ENCODE measurements at regions not wholly inside any gene's neighbourhood (a gene's known extent, or its start where the extent isn't known, plus 50 kb on each side); places are given as distances from the start of the nearest gene placed in this dataset.

- Histone ChIP-seq H3K4me3 (ENCODE audit: low read length) (no peak overlapping the region), H3K9ac (ENCODE audit: low read depth, low read length) (no peak overlapping the region), H3K9me3 (ENCODE audit: insufficient read depth, low read depth, low read length) (peaks cover 12% of the 10 kb centered on the region; the same call in 1 of the 2 replicates), H3K27me3 (ENCODE audit: insufficient read depth, low read length) (no peaks in the 10 kb centered on the region), H3K27ac (ENCODE audit: low read depth, low read length) (no peak overlapping the region), H3K36me3 (ENCODE audit: insufficient read depth, low read length) (no peaks in the 10 kb centered on the region), H3K4me1 (ENCODE audit: insufficient read depth, low read length) (peaks cover 6% of the 10 kb centered on the region; the same call in 1 of the 2 replicates)
- 96% methylated on average over 3 of the region's 3 CpGs for WGBS
Measured at GRCh38 chr12:107590413-107590812, 95.2 kb upstream of the PWP1 start.

DNA sequence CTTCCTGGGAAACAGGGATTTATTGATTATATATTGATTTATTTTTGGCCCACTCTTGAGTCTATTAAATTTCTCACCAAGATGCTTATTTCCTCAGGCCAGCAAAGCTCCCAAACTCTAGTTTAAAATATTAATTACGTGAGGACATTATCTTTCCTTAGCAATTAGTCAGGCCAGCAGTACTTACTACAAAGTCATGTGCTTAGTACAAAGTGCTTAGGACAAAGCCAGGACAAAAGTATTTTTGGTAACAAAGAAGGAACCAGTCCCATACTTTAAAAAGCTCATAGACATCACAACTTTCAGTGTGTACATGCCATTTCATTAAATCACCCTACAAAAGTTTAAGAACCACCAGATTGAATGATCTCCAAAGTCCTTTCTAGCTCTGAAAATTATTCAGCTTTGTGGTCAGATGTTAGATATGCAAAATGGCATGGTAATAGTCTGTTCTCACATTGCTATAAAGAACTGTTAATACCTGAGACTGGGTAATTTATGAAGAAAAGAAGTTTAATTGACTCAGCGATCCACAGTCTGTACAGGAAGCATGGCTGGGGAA lies 94.7 kb upstream of the PWP1 start:
- no peaks in the 10 kb centered on the region for H3K36me3 ChIP-seq (ENCODE audit: insufficient read depth, low read length)
- no peak overlapping the region for H3K4me3 ChIP-seq (ENCODE audit: low read length)
- no peak overlapping the region for H3K27ac ChIP-seq (ENCODE audit: low read depth, low read length)
- H3K27me3 ChIP-seq (ENCODE audit: insufficient read depth, low read length) = no peaks in the 10 kb centered on the region
- H3K9ac ChIP-seq (ENCODE audit: low read depth, low read length) = no peak overlapping the region
- WGBS = 95% methylated on average over 2 of the region's 2 CpGs
- H3K9me3 ChIP-seq (ENCODE audit: insufficient read depth, low read depth, low read length) = peaks cover 12% of the 10 kb centered on the region; the same call in 1 of the 2 replicates
- peaks cover 6% of the 10 kb centered on the region; the same call in 1 of the 2 replicates for H3K4me1 ChIP-seq (ENCODE audit: insufficient read depth, low read length)

DNA sequence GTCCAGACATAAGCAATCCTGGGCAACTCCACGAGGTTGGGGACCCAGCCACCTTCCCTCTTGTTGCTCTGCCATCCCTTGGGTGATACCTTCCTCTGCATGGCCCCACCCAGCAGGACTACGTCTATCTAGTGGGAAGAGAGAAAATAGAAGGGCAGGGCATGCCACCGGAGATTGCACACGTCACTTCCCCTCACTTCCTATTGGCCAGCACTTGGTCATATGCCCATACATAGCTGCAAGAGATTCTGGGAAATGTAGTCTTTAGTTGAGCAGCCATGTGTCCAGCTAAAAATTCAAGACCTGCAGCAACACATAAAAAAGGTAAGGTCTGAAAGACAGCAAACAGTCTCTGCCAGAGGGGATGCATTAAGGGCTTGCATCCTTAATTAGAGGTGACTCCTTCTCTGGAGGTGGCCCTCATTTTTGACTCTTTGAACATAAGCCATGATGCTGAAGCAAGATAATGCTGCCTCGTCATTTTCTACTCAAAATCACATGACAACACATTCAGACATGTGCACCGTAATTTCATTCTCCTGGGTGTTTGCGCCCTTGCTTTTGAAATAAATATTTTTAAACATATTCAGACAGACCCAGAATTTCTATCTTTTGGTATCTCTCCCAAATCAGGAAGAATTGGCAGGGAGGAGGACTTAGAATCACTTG lies 91.8 kb upstream of the PWP1 start:
- Histone ChIP-seq H3K9ac (ENCODE audit: low read depth, low read length) (no peak overlapping the region), H3K4me1 (ENCODE audit: insufficient read depth, low read length) (no peaks in the 10 kb centered on the region), H3K9me3 (ENCODE audit: insufficient read depth, low read depth, low read length) (peaks cover 12% of the 10 kb centered on the region; the same call in 1 of the 2 replicates), H3K27me3 (ENCODE audit: insufficient read depth, low read length) (no peaks in the 10 kb centered on the region), H3K27ac (ENCODE audit: low read depth, low read length) (no peak overlapping the region), H3K4me3 (ENCODE audit: low read length) (no peak overlapping the region), H3K36me3 (ENCODE audit: insufficient read depth, low read length) (no peaks in the 10 kb centered on the region)
- 92% methylated on average over 7 of the region's 7 CpGs for WGBS

DNA sequence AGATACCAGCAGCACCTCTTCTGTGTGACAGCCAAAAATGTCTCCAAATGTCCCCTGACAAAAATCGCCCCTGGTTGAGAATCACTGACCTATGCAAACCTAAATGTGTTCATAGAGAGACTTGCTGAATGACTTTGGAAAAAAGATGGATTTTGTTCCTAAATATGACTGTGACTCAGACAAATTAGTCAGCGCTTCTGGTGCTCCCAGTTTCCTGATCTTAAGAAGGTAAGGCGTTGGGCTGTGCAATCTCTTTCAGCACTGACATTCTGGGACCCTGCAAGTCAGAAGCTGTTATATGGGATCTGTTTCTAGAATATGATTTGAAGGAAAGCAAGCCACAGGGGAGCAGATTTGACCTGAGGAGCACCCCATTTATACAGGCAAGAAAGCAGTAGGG lies 90.6 kb upstream of the PWP1 start:
- 96% methylated on average over 3 of the region's 3 CpGs for WGBS
- Histone ChIP-seq H3K27me3 (ENCODE audit: insufficient read depth, low read length) (no peaks in the 10 kb centered on the region), H3K36me3 (ENCODE audit: insufficient read depth, low read length) (no peaks in the 10 kb centered on the region), H3K4me1 (ENCODE audit: insufficient read depth, low read length) (no peaks in the 10 kb centered on the region), H3K9me3 (ENCODE audit: insufficient read depth, low read depth, low read length) (peaks cover 12% of the 10 kb centered on the region; the same call in 1 of the 2 replicates), H3K4me3 (ENCODE audit: low read length) (no peak overlapping the region), H3K27ac (ENCODE audit: low read depth, low read length) (no peak overlapping the region), H3K9ac (ENCODE audit: low read depth, low read length) (no peak overlapping the region)

DNA sequence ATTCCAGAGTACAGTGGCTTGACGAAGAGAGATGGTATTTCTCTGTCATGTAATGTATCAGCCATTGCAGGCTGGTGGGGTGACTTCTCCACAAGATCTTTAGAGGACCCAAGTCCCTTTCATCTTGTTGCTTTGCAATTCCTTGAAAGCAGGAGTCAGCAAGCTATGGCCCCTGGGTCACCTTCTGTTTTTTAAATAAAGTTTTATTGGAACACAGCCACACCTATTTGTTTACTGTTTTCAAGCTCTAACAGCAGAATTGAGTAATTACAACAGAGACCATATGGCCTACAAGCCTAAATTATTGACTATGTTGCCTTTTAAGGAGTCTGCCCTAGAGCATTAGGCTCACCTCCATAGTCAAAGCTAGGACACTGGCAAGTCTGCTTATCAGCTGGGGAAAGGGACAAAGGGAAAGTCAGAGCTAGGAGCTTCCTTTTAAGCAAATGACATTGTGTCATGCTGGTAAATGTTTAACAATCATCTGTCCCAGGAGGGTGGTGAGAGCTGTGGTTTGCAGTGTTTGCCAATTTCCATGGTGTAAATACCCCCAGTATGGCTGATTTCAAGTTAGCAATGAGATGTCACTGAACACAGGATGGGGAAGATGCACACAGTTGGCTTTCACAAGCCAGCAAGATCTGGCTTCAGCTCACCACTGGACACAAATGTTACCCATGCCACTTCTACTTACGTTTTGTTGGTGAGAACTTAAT lies 87.7 kb upstream of the PWP1 start:
- Histone ChIP-seq H3K9me3 (ENCODE audit: insufficient read depth, low read depth, low read length) (peaks cover 11% of the 10 kb centered on the region; the same call in 1 of the 2 replicates), H3K9ac (ENCODE audit: low read depth, low read length) (no peak overlapping the region), H3K27ac (ENCODE audit: low read depth, low read length) (no peak overlapping the region), H3K4me1 (ENCODE audit: insufficient read depth, low read length) (no peaks in the 10 kb centered on the region), H3K36me3 (ENCODE audit: insufficient read depth, low read length) (no peaks in the 10 kb centered on the region), H3K27me3 (ENCODE audit: insufficient read depth, low read length) (no peaks in the 10 kb centered on the region), H3K4me3 (ENCODE audit: low read length) (no peak overlapping the region)
- 92% methylated on average over 2 of the region's 2 CpGs for WGBS

GRCh38 chr12:107598906-107599305 lies 86.7 kb upstream of the PWP1 start:
- no peaks in the 10 kb centered on the region for H3K4me1 ChIP-seq (ENCODE audit: insufficient read depth, low read length)
- H3K9ac ChIP-seq (ENCODE audit: low read depth, low read length) = no peak overlapping the region
- H3K9me3 ChIP-seq (ENCODE audit: insufficient read depth, low read depth, low read length) = peaks cover 2% of the 10 kb centered on the region; the same call in 1 of the 2 replicates
- no peaks in the 10 kb centered on the region for H3K27me3 ChIP-seq (ENCODE audit: insufficient read depth, low read length)
- 95% methylated on average over 3 of the region's 3 CpGs for WGBS
- no peak overlapping the region for H3K27ac ChIP-seq (ENCODE audit: low read depth, low read length)
- no peak overlapping the region for H3K4me3 ChIP-seq (ENCODE audit: low read length)
- H3K36me3 ChIP-seq (ENCODE audit: insufficient read depth, low read length) = no peaks in the 10 kb centered on the region

- Histone ChIP-seq H3K9me3 (ENCODE audit: insufficient read depth, low read depth, low read length) (no peaks in the 10 kb centered on the region), H3K4me1 (ENCODE audit: insufficient read depth, low read length) (no peaks in the 10 kb centered on the region), H3K9ac (ENCODE audit: low read depth, low read length) (no peak overlapping the region), H3K27me3 (ENCODE audit: insufficient read depth, low read length) (no peaks in the 10 kb centered on the region), H3K36me3 (ENCODE audit: insufficient read depth, low read length) (no peaks in the 10 kb centered on the region), H3K4me3 (ENCODE audit: low read length) (no peak overlapping the region), H3K27ac (ENCODE audit: low read depth, low read length) (no peak overlapping the region)
- WGBS = 86% methylated on average over 2 of the region's 4 CpGs
Measured at GRCh38 chr12:107600581-107601144, 84.9 kb upstream of the PWP1 start.

- Histone ChIP-seq H3K9ac (ENCODE audit: low read depth, low read length) (no peak overlapping the region), H3K27ac (ENCODE audit: low read depth, low read length) (no peak overlapping the region), H3K4me1 (ENCODE audit: insufficient read depth, low read length) (no peaks in the 10 kb centered on the region), H3K27me3 (ENCODE audit: insufficient read depth, low read length) (no peaks in the 10 kb centered on the region), H3K4me3 (ENCODE audit: low read length) (no peak overlapping the region), H3K9me3 (ENCODE audit: insufficient read depth, low read depth, low read length) (no peaks in the 10 kb centered on the region), H3K36me3 (ENCODE audit: insufficient read depth, low read length) (no peaks in the 10 kb centered on the region)
- 95% methylated on average over 5 of the region's 9 CpGs for WGBS
Measured at GRCh38 chr12:107602446-107602845, 83.2 kb upstream of the PWP1 start.

DNA sequence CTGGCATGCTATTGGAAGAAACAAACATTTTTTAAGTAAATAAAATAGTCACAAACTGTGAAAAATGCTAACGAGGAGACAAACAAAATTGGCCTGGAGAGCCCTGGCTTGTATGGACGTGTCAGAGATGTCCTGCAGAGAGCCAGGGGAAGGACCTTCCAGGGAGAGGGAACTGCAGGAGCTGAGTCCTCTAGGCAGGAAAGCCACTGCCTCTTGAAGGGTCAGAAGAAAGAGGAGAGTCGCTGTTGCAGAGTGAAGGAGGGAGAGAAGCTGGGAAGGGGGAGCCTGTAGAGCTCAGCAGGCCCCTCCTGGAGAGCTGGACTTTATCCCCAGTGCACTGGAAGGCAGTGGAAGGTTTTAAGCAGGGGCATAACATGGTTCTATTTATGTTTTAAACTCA lies 80.3 kb upstream of the PWP1 start:
- H3K9ac ChIP-seq (ENCODE audit: low read depth, low read length) = no peak overlapping the region
- 48% methylated on average over 3 of the region's 3 CpGs for WGBS

GRCh38 chr12:107607464-107608392 lies 77.9 kb upstream of the PWP1 start:
- H3K27ac ChIP-seq (ENCODE audit: low read depth, low read length) = no peak overlapping the region
- 50% methylated on average over 21 of the region's 21 CpGs for WGBS
- H3K36me3 ChIP-seq (ENCODE audit: insufficient read depth, low read length) = no peaks in the 10 kb centered on the region
- H3K9ac ChIP-seq (ENCODE audit: low read depth, low read length) = no peak overlapping the region
- H3K4me3 ChIP-seq (ENCODE audit: low read length) = no peak overlapping the region
- no peaks in the 10 kb centered on the region for H3K9me3 ChIP-seq (ENCODE audit: insufficient read depth, low read depth, low read length)
- 0 out of 2 replicates have a peak, but pooled peaks cover 10% of the 10 kb centered on the region for H3K4me1 ChIP-seq (ENCODE audit: insufficient read depth, low read length)
- H3K27me3 ChIP-seq (ENCODE audit: insufficient read depth, low read length) = no peaks in the 10 kb centered on the region

More for the DNA sequence above, 80.3 kb upstream of the PWP1 start:
- Histone ChIP-seq H3K36me3 (ENCODE audit: insufficient read depth, low read length) (no peaks in the 10 kb centered on the region), H3K4me1 (ENCODE audit: insufficient read depth, low read length) (0 out of 2 replicates have a peak, but pooled peaks cover 5% of the 10 kb centered on the region), H3K27ac (ENCODE audit: low read depth, low read length) (no peak overlapping the region), H3K27me3 (ENCODE audit: insufficient read depth, low read length) (no peaks in the 10 kb centered on the region), H3K9me3 (ENCODE audit: insufficient read depth, low read depth, low read length) (no peaks in the 10 kb centered on the region), H3K4me3 (ENCODE audit: low read length) (no peak overlapping the region)

Measured in HUES64 (cell line).